ENCODE measurements at regions not wholly inside any gene's neighbourhood (a gene's known extent, or its start where the extent isn't known, plus 50 kb on each side); places are given as distances from the start of the nearest gene placed in this dataset.

DNA sequence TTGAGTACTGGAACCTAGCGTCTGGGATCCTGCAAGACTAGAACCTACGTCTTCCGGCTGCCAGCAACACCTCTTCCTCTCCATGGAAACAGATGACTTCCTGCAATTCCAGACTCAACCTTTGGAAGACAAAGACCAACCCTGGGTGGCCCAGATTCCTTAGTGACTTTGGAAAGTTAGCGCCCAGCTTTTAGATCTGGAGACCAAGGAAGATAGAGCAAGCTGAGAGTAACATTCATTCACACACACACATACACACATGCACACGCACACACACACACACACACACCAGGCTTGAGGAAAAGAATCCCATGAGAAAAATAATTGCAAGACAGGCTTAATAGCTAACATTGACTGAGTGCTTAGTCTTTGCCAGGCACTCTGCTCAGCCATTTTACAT, 788.9 kb downstream of the UQCRFS1 start:
- TF ChIP-seq POLR2A (IDR thresholded peaks at IDR 0.05) (no peak), CTCF (IDR thresholded peaks at IDR 0.05) (no peak)
